Peyer's patch (tissue), 4 donors: ENCODE measurements at regions not wholly inside any gene's neighbourhood (a gene's known extent, or its start where the extent isn't known, plus 50 kb on each side); places are given as distances from the start of the nearest gene placed in this dataset.

Experiments used
- DNase-seq, 3 donors: peaks; one replicate each; pipeline ENCODE4 v3.0.0-alpha.2; 2017 to 2019
- H3K27ac ChIP-seq, 4 donors: fragments of 200-600 bp; sonication (generic); one replicate each; pipeline ENCODE4 v1.5.1; 2016 to 2019
- H3K27me3 ChIP-seq, 2 donors: fragments of 200-600 bp; sonication (generic); one replicate each; pipeline ENCODE4 v1.5.1; 2019
- H3K36me3 ChIP-seq, 3 donors: fragments of 200-600 bp; sonication (generic); one replicate each; pipeline ENCODE4 v1.5.1; 2016 to 2019
- H3K4me1 ChIP-seq, 4 donors: fragments of 200-600 bp; sonication (generic); one replicate each; pipeline ENCODE4 v1.5.1; 2016 to 2019
- H3K4me3 ChIP-seq, 4 donors: fragments of 200-600 bp; sonication (generic); 1 replicate in 3 of 4; 2 replicates in 1 of 4; pipeline ENCODE4 v1.5.1; 2016 to 2019; ENCODE audit warnings: mild to moderate bottlenecking in 1 of 4
- H3K9me3 ChIP-seq, 4 donors: fragments of 200-600 bp; sonication (generic); one replicate each; pipeline ENCODE4 v1.5.1; 2016 to 2019; ENCODE audit warnings: mild to moderate bottlenecking in 1 of 4
- CTCF ChIP-seq, 6 experiments: fragments of 450-650 bp in 4 of 6; fragments of 200-600 bp in 2 of 6; sonication (generic) in 1 of 6; IDR thresholded peaks; one replicate each; pipeline ENCODE4 v1.5.1; 2017 to 2019; ENCODE audit warnings: antibody characterized with exemption in 6 of 6, mild to moderate bottlenecking in 3 of 6, moderate library complexity in 1 of 6
- POLR2A ChIP-seq, 2 donors: fragments of 450-650 bp; IDR thresholded peaks; one replicate each; pipeline ENCODE4 v1.5.1; 2017; ENCODE audit warnings: antibody characterized with exemption in 2 of 2, mild to moderate bottlenecking in 2 of 2, moderate library complexity in 2 of 2

DNA sequence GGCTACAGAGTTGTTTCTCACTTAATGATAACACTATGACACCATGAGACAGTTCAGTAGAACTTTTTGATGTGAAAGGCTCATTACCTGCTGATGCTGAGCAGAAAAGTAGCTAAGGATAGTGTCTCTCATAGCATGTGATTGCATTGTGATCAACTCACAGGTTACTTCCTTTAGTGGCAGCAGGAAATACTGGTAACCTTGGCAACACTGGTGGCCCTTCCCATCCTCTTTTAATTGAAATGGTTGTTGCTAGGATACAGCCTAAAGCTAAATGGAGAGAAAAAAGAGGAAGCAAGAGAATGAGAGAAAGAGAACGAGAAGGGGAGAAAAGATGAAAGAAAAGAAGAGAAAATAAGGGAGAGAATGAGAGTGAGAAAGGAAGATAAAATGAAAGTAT is 204.7 kb upstream of the GAP43 start:
- no peaks in the 10 kb centered on the region for H3K36me3 ChIP-seq
- no peak overlapping the region for H3K27ac ChIP-seq
- TF ChIP-seq POLR2A (IDR thresholded peaks at IDR 0.05) (no peak), CTCF (IDR thresholded peaks at IDR 0.05) (no peak)
- H3K27me3 ChIP-seq: no peaks in the 10 kb centered on the region
- DNase-seq: no peak
- no peak overlapping the region for H3K4me3 ChIP-seq
- H3K9me3 ChIP-seq: no peaks in the 10 kb centered on the region
- no peaks in the 10 kb centered on the region for H3K4me1 ChIP-seq

DNA sequence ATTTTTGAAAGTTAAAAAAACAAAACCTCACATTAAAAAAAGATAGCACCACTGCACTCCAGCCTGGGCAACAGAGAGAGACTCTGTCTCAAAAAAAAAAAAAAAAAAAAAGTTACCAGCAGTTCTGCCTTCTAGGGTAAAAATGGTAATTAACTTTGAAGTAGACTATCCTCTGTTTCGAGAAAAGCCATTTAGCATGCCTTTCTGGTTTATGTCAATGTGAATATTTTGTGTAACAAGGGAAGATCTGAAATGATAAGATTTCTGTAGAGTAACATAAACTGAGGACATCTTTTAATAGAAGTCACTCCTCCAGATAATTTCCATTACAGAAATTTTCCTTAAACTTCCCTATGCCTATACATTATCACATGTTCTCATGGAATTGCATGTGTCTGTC is 203.2 kb upstream of the GAP43 start:
- Histone ChIP-seq H3K36me3 (no peaks in the 10 kb centered on the region), H3K27ac (no peak overlapping the region)

GRCh38 chr3:115423170-115423569 is 200.1 kb upstream of the GAP43 start:
- Histone ChIP-seq H3K4me1 (no peaks in the 10 kb centered on the region), H3K27me3 (no peaks in the 10 kb centered on the region), H3K36me3 (no peaks in the 10 kb centered on the region), H3K4me3 (no peak overlapping the region), H3K27ac (no peak overlapping the region), H3K9me3 (no peaks in the 10 kb centered on the region)
- no peak for DNase-seq
- TF ChIP-seq POLR2A (IDR thresholded peaks at IDR 0.05) (no peak), CTCF (IDR thresholded peaks at IDR 0.05) (no peak)

More for the DNA sequence above, 203.2 kb upstream of the GAP43 start:
- no peak for DNase-seq
- no peak for TF ChIP-seq POLR2A (IDR thresholded peaks at IDR 0.05)
- no peak for TF ChIP-seq CTCF (IDR thresholded peaks at IDR 0.05)
- no peaks in the 10 kb centered on the region for H3K27me3 ChIP-seq
- no peaks in the 10 kb centered on the region for H3K4me1 ChIP-seq
- H3K4me3 ChIP-seq: no peak overlapping the region
- H3K9me3 ChIP-seq: no peaks in the 10 kb centered on the region

GRCh38 chr3:115428841-115429240 is 194.5 kb upstream of the GAP43 start:
- no peak for TF ChIP-seq POLR2A (IDR thresholded peaks at IDR 0.05)
- no peak for TF ChIP-seq CTCF (IDR thresholded peaks at IDR 0.05)
- no peaks in the 10 kb centered on the region for H3K9me3 ChIP-seq
- H3K27ac ChIP-seq: no peak overlapping the region
- H3K4me3 ChIP-seq: no peak overlapping the region
- H3K36me3 ChIP-seq: no peaks in the 10 kb centered on the region
- no peaks in the 10 kb centered on the region for H3K27me3 ChIP-seq
- DNase-seq: no peak
- H3K4me1 ChIP-seq: no peaks in the 10 kb centered on the region

GRCh38 chr3:115436767-115437301 is 186.5 kb upstream of the GAP43 start:
- Histone ChIP-seq H3K36me3 (no peaks in the 10 kb centered on the region), H3K4me3 (no peak overlapping the region), H3K4me1 (no peaks in the 10 kb centered on the region), H3K9me3 (no peaks in the 10 kb centered on the region), H3K27me3 (no peaks in the 10 kb centered on the region), H3K27ac (no peak overlapping the region)
- no peak for TF ChIP-seq CTCF (IDR thresholded peaks at IDR 0.05)
- no peak for TF ChIP-seq POLR2A (IDR thresholded peaks at IDR 0.05)
- DNase-seq: no peak

DNA sequence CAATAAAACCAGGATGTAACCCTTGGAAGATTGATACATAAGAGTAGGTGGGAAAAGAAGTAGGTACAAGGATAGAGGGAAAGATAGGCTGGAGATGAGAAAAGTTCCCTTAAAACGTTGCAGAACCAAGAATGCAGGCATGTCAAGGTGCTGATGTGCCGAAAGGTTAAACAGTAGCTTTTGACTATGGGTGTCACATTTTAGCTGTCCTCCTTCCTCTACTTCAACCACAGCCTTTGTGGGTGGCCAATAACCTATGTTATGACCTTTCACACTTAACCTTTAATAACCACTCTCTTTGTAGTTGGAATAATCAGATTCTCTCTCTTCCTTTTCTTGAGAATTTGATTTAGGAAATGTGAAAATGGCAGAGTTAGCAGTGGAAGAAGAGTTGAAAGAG is 184.5 kb upstream of the GAP43 start:
- Histone ChIP-seq H3K27me3 (no peaks in the 10 kb centered on the region), H3K27ac (no peak overlapping the region), H3K9me3 (no peaks in the 10 kb centered on the region), H3K4me3 (no peak overlapping the region), H3K36me3 (no peaks in the 10 kb centered on the region), H3K4me1 (no peaks in the 10 kb centered on the region)
- no peak for TF ChIP-seq POLR2A (IDR thresholded peaks at IDR 0.05)
- no peak for TF ChIP-seq CTCF (IDR thresholded peaks at IDR 0.05)
- no peak for DNase-seq
